ENCODE measurements at regions not wholly inside any gene's neighbourhood (a gene's known extent, or its start where the extent isn't known, plus 50 kb on each side); places are given as distances from the start of the nearest gene placed in this dataset.

DNA sequence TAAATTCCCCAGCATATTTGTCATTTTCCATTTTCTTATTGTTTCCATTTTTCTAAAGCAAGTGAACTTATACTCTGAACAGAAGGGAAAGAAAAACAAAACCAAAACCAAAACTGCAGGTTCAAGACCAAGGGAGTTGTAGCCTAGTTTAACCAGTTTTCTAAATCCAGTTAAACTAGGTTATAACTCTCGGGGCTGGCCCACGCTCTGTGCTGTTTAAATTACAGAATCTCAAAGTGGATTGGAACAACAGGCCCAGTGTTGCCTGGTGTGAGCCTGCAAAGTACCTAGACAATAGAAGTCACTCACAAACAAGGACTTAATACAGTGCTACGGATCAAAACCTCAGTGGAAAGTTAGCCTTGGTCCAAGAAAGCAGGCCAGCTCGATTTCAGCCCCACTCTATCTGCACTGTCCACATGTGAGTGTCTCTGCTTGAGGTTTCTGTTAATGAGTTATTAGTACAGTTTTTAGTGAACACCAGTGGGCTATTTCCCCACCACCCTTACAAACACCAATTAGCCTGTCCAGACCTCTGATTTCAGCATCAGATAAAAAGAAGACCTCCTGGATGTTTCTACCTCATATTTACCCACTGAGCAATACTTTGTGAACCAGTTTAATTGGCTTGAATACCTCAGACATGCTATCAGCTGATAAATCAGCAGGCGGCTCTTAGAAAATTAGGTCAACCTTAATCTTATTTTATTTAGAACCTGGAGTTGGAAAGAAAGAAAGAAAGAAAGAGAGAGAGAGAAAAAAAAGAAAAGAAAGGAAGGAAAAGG is 93.8 kb upstream of the PDZRN3 start:
- TF ChIP-seq, protein P1, sequence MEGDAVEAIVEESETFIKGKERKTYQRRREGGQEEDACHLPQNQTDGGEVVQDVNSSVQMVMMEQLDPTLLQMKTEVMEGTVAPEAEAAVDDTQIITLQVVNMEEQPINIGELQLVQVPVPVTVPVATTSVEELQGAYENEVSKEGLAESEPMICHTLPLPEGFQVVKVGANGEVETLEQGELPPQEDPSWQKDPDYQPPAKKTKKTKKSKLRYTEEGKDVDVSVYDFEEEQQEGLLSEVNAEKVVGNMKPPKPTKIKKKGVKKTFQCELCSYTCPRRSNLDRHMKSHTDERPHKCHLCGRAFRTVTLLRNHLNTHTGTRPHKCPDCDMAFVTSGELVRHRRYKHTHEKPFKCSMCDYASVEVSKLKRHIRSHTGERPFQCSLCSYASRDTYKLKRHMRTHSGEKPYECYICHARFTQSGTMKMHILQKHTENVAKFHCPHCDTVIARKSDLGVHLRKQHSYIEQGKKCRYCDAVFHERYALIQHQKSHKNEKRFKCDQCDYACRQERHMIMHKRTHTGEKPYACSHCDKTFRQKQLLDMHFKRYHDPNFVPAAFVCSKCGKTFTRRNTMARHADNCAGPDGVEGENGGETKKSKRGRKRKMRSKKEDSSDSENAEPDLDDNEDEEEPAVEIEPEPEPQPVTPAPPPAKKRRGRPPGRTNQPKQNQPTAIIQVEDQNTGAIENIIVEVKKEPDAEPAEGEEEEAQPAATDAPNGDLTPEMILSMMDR (IDR thresholded peaks at IDR 0.05), result no peak
- no peaks in the 10 kb centered on the region for H3K36me3 Mint-ChIP-seq (ENCODE audit: unreplicated experiment)
- no peak overlapping the region for H3K4me3 Mint-ChIP-seq (ENCODE audit: unreplicated experiment)
- H3K9me3 Mint-ChIP-seq (ENCODE audit: unreplicated experiment), result peaks cover 3% of the 10 kb centered on the region
- no peak for DNase-seq (ENCODE audit: extremely low spot score, unreplicated experiment)
- no peak overlapping the region for H3K27ac Mint-ChIP-seq (ENCODE audit: unreplicated experiment)
- H3K4me1 Mint-ChIP-seq (ENCODE audit: unreplicated experiment), result peaks cover 16% of the 10 kb centered on the region
- H3K27me3 Mint-ChIP-seq (ENCODE audit: unreplicated experiment), result no peaks in the 10 kb centered on the region

DNA sequence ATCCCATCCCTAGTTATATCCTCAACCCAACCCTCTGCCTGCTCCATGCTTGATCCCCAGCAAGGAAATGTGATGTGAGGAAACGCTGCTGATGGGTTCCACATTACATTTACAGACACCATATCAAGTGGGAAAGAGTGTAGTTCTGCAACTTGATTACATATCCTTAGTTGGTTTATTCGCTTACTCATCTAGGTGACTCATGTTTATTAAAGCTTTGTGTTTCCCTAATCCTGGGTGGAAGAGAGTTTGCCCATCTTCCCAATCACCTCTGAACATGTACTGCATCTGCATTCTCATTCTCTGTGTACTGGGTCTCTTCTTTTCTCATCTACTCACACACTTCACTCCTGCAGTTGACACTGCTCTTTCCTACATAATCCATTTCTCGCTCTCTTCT is 91.7 kb upstream of the PDZRN3 start:
- no peak overlapping the region for H3K27ac Mint-ChIP-seq (ENCODE audit: unreplicated experiment)

DNA sequence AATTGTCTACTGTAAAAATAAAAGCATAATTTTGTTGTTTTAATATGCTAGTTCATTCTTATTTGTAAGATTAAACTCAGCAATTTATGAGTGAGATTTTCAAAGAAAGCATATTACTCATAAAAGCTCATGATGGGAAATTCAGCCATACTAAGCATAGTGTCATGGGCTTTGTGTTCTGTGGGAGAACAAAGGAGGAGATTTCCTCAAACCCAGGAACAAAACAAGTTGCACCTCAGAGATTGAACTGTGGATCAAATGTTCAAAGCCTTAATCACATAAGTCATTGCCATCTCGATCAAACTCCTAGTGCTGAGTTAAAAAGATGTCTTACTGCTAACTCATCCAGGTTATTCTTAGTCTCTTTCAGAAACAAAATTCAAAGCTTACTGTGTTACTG is 85.6 kb upstream of the PDZRN3 start:
- TF ChIP-seq, protein P1 (IDR thresholded peaks at IDR 0.05), result no peak
- Mint-ChIP-seq H3K9me3 (ENCODE audit: unreplicated experiment) (peaks cover 6% of the 10 kb centered on the region), H3K27me3 (ENCODE audit: unreplicated experiment) (no peaks in the 10 kb centered on the region), H3K4me3 (ENCODE audit: unreplicated experiment) (no peak overlapping the region), H3K27ac (ENCODE audit: unreplicated experiment) (no peak overlapping the region), H3K36me3 (ENCODE audit: unreplicated experiment) (no peaks in the 10 kb centered on the region), H3K4me1 (ENCODE audit: unreplicated experiment) (peaks cover 5% of the 10 kb centered on the region)
- no peak for DNase-seq (ENCODE audit: extremely low spot score, unreplicated experiment)

More for the DNA sequence above, 91.7 kb upstream of the PDZRN3 start:
- TF ChIP-seq, protein P1 (IDR thresholded peaks at IDR 0.05), result no peak
- no peak overlapping the region for H3K4me3 Mint-ChIP-seq (ENCODE audit: unreplicated experiment)
- H3K9me3 Mint-ChIP-seq (ENCODE audit: unreplicated experiment), result peaks cover 5% of the 10 kb centered on the region
- peaks cover 12% of the 10 kb centered on the region for H3K4me1 Mint-ChIP-seq (ENCODE audit: unreplicated experiment)
- DNase-seq (ENCODE audit: extremely low spot score, unreplicated experiment), result no peak
- H3K36me3 Mint-ChIP-seq (ENCODE audit: unreplicated experiment), result no peaks in the 10 kb centered on the region
- no peaks in the 10 kb centered on the region for H3K27me3 Mint-ChIP-seq (ENCODE audit: unreplicated experiment)

DNA sequence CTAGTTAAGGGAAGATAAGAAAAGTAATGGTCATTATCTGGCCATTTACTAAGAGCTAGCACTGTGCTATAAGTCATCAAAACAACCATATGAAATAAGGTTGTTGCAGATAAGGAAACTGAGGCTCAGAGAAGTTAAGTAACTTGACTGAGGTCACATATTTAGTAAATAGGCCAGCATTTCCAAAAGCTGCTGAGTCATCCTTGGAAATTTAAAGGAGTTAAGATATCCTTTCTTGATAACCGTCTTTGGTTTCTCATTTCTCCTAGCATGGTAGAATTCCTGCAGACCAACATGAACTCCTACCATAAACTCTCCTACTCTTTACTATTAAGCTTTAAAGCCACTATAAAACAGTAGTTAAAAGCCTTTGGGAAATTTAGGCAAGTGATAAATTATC is 85.0 kb upstream of the PDZRN3 start:
- TF ChIP-seq, protein P1 (IDR thresholded peaks at IDR 0.05), result no peak
- Mint-ChIP-seq H3K36me3 (ENCODE audit: unreplicated experiment) (no peaks in the 10 kb centered on the region), H3K27me3 (ENCODE audit: unreplicated experiment) (no peaks in the 10 kb centered on the region), H3K4me1 (ENCODE audit: unreplicated experiment) (peaks cover 5% of the 10 kb centered on the region), H3K4me3 (ENCODE audit: unreplicated experiment) (no peak overlapping the region), H3K27ac (ENCODE audit: unreplicated experiment) (no peak overlapping the region), H3K9me3 (ENCODE audit: unreplicated experiment) (peaks cover 6% of the 10 kb centered on the region)
- no peak for DNase-seq (ENCODE audit: extremely low spot score, unreplicated experiment)

DNA sequence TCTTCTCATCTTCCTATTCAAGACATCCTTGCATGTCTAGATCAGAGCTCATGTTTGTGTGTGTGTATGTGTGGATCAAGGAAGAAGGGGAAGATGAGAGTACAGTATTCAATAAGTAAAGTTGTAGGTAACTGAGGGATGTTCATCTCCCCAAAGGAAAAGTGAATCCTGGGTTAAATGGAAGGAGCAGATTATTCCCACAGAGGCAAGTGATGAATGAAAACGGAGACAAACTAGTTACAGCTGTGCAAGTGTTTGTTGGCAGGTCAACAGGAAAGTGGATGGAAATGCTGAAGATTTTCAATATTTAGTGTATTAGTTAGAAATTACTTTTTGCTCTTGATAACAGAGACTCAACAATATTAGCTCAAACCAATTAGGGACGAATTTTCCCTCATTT is 84.2 kb upstream of the PDZRN3 start:
- no peaks in the 10 kb centered on the region for H3K36me3 Mint-ChIP-seq (ENCODE audit: unreplicated experiment)
- no peaks in the 10 kb centered on the region for H3K27me3 Mint-ChIP-seq (ENCODE audit: unreplicated experiment)
- no peak for DNase-seq (ENCODE audit: extremely low spot score, unreplicated experiment)
- no peak overlapping the region for H3K4me3 Mint-ChIP-seq (ENCODE audit: unreplicated experiment)
- peaks cover 6% of the 10 kb centered on the region for H3K9me3 Mint-ChIP-seq (ENCODE audit: unreplicated experiment)
- peaks cover 5% of the 10 kb centered on the region for H3K4me1 Mint-ChIP-seq (ENCODE audit: unreplicated experiment)
- H3K27ac Mint-ChIP-seq (ENCODE audit: unreplicated experiment), result no peak overlapping the region
- TF ChIP-seq, protein P1 (IDR thresholded peaks at IDR 0.05), result no peak

Data from osteocyte (in vitro differentiated cells).